Neural crest cell (in vitro differentiated cells): ENCODE measurements at regions not wholly inside any gene's neighbourhood (a gene's known extent, or its start where the extent isn't known, plus 50 kb on each side); places are given as distances from the start of the nearest gene placed in this dataset.
A peak's percentile ranks its signal among the peaks of the same experiment; 100 is the strongest.
"Not testable (repeated sequence)": the region's sequence is repeated elsewhere in the genome, so short reads cannot be mapped to it uniquely, and the experiment has no call there.

ENCODE experiments used
- DNase-seq: peaks from one replicate; pipeline ENCODE4 v3.0.0; 2021; ENCODE audit warnings: low read depth, mixed read lengths, low spot score
- H3K27ac Mint-ChIP-seq: one replicate; pipeline ENCODE4 v1.8.0; 2021; ENCODE audit warnings: mild to moderate bottlenecking, mixed read lengths; ENCODE audit not compliant: unreplicated experiment
- H3K27me3 Mint-ChIP-seq: 2 replicates; pipeline ENCODE4 v1.8.0; 2021; ENCODE audit warnings: low read depth, mild to moderate bottlenecking, mixed read lengths
- H3K36me3 Mint-ChIP-seq: 2 replicates; pipeline ENCODE4 v1.8.0; 2021; ENCODE audit warnings: low read depth, mild to moderate bottlenecking, mixed read lengths
- H3K4me1 Mint-ChIP-seq: 2 replicates; pipeline ENCODE4 v1.8.0; 2021; ENCODE audit warnings: mixed read lengths
- H3K4me3 Mint-ChIP-seq: one replicate; pipeline ENCODE4 v1.8.0; 2021; ENCODE audit warnings: mild to moderate bottlenecking, mixed read lengths
- H3K9me3 Mint-ChIP-seq: 2 replicates; pipeline ENCODE4 v1.8.0; 2021; ENCODE audit warnings: mixed read lengths
- CTCF ChIP-seq: fragments of 200-600 bp; sonication (generic); conservative IDR thresholded peaks from 2 replicates; pipeline ENCODE4 v1.5.0; 2021; ENCODE audit warnings: antibody characterized with exemption, mild to moderate bottlenecking

DNA sequence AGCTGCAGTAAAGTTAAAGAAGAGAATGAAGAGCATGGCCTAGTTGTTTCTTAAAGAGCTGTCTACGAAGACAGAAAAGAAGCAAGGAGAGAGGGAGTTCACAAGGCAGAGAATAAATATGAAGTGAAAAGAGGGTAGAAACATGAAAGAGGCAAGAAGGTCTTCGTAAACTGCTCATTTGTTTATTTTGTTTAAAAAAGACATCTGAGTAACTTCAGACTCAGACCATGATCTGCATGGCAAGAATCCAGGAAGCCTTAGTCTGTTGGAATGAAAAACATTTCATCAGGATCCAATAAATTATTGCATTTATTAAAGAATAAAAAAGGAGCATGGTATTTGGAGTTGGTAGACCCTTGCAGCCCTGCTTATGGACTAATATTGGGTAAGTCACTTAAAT is 151.1 kb downstream of the SEM1 start:
- Mint-ChIP-seq H3K4me1 (no peaks in the 10 kb centered on the region), H3K4me3 (no peak overlapping the region), H3K27ac (no peak overlapping the region), H3K36me3 (no peaks in the 10 kb centered on the region), H3K9me3 (peaks cover 3% of the 10 kb centered on the region), H3K27me3 (no peaks in the 10 kb centered on the region)
- no peak for DNase-seq
- no peak for TF ChIP-seq CTCF

- H3K4me1 Mint-ChIP-seq = no peaks in the 10 kb centered on the region
- TF ChIP-seq CTCF = no peak
These were observed 151.6 kb downstream of the SEM1 start for GRCh38 chr7:96558093-96558492.

DNA sequence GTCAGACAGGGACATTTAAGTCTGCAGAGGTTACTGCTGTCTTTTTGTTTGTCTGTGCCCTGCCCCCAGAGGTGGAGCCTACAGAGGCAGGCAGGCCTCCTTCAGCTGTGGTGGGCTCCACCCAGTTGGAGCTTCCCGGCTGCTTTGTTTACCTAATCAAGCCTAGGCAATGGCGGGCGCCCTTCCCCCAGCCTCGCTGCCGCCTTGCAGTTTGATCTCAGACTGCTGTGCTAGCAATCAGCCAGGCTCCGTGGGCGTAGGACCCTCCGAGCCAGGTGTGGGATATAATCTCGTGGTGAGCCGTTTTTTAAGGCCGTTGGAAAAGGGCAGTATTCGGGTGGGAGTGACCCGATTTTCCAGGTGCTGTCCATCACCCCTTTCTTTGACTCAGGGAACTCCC is 152.0 kb downstream of the SEM1 start:
- H3K4me3 Mint-ChIP-seq, H3K36me3 Mint-ChIP-seq: not testable (repeated sequence)

More at GRCh38 chr7:96558093-96558492, 151.6 kb downstream of the SEM1 start:
- Mint-ChIP-seq H3K9me3 (peaks cover 3% of the 10 kb centered on the region), H3K36me3 (no peaks in the 10 kb centered on the region), H3K27me3 (no peaks in the 10 kb centered on the region), H3K4me3 (no peak overlapping the region), H3K27ac (no peak overlapping the region)
- DNase-seq = no peak

GRCh38 chr7:96548664-96549063 is 161.0 kb downstream of the SEM1 start:
- Mint-ChIP-seq H3K27ac (no peak overlapping the region), H3K27me3 (no peaks in the 10 kb centered on the region), H3K9me3 (no peaks in the 10 kb centered on the region), H3K36me3 (no peaks in the 10 kb centered on the region), H3K4me3 (no peak overlapping the region), H3K4me1 (peaks cover 23% of the 10 kb centered on the region)
- no peak for TF ChIP-seq CTCF
- no peak for DNase-seq

More for the DNA sequence above, 152.0 kb downstream of the SEM1 start:
- DNase-seq, H3K9me3 Mint-ChIP-seq, H3K4me1 Mint-ChIP-seq, H3K27ac Mint-ChIP-seq, H3K27me3 Mint-ChIP-seq: not testable (repeated sequence)

DNA sequence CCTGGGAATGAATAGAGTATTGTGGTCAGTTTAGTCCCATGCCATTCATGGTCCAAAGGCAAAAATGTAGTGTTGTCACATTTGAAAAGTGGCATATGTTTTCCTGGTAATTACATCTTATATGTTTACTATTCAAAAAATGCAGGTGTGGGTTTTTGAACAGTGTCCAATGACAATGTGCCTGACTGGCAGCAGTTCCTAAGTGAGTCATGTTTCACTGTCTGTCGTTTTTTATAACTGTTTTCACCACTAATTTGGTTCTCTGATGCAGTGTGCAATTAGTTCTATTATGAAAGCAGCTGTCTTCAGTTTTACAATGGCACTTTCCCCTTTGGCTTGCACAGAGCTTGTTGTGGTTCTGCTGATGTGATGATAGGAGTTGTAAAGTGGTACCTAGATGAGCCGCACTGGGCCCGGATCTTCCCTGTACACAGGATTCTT is 162.3 kb downstream of the SEM1 start:
- Mint-ChIP-seq H3K9me3 (no peaks in the 10 kb centered on the region), H3K27me3 (no peaks in the 10 kb centered on the region), H3K27ac (peak overlapping the region; percentile 16), H3K4me3 (no peak overlapping the region), H3K4me1 (peaks cover 23% of the 10 kb centered on the region), H3K36me3 (no peaks in the 10 kb centered on the region)
- no peak for DNase-seq
- TF ChIP-seq CTCF = no peak

- no peak overlapping the region for H3K4me3 Mint-ChIP-seq
- peaks cover 23% of the 10 kb centered on the region for H3K4me1 Mint-ChIP-seq
- no peaks in the 10 kb centered on the region for H3K27me3 Mint-ChIP-seq
- H3K27ac Mint-ChIP-seq = no peak overlapping the region
- no peaks in the 10 kb centered on the region for H3K36me3 Mint-ChIP-seq
- no peak for DNase-seq
- no peak for TF ChIP-seq CTCF
- no peaks in the 10 kb centered on the region for H3K9me3 Mint-ChIP-seq
These were observed 163.2 kb downstream of the SEM1 start for GRCh38 chr7:96546426-96546825.
